Dermis microvascular lymphatic vessel endothelial cell (primary cell): ENCODE measurements at regions not wholly inside any gene's neighbourhood (a gene's known extent, or its start where the extent isn't known, plus 50 kb on each side); places are given as distances from the start of the nearest gene placed in this dataset.
A peak's percentile ranks its signal among the peaks of the same experiment; 100 is the strongest.
"Not testable (repeated sequence)": the region's sequence is repeated elsewhere in the genome, so short reads cannot be mapped to it uniquely, and the experiment has no call there.

Experiments used
- DNase-seq, 2 donors: peaks; one replicate each; pipeline versions ENCODE4 v3.0.0 to v3.0.0-alpha.2; 2010; ENCODE audit warnings: low read depth in 2 of 2

- no peak for DNase-seq
Measured at GRCh38 chr2:204140246-204140645, 203.7 kb downstream of the ICOS start.

GRCh38 chr2:204143216-204144014, 206.9 kb downstream of the ICOS start:
- no peak for DNase-seq

DNA sequence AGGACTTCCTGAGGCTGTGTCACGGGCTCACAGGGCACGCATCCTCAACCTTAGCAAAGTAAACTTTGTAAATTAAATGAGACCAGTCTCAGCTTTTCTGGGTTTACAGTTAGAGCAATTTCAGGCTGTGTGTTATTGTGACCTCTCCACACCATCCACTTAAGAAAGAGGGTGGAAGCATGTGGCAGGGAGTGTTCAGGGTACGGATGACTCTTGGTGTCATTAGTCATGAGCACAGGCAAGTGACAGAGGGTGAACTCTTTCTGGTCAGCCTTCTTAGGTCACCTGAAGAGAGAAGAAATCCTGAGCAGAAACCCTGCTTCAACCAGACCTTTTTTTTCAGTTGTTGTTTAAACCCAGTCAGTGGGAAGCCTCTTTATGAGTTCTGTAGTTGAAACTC, 207.9 kb downstream of the ICOS start:
- DNase-seq = no peak

- peak; percentile 68 to 80 for DNase-seq
Measured at GRCh38 chr2:204145263-204145751, 208.7 kb downstream of the ICOS start.

GRCh38 chr2:204145791-204146190, 209.2 kb downstream of the ICOS start:
- no peak for DNase-seq

- DNase-seq = not testable (repeated sequence)
Measured at GRCh38 chr2:204147040-204147439, 210.5 kb downstream of the ICOS start.

GRCh38 chr2:204150721-204151120, 214.2 kb downstream of the ICOS start:
- no peak for DNase-seq

- no peak for DNase-seq
Measured at GRCh38 chr2:204152616-204153015, 216.1 kb downstream of the ICOS start.

DNA sequence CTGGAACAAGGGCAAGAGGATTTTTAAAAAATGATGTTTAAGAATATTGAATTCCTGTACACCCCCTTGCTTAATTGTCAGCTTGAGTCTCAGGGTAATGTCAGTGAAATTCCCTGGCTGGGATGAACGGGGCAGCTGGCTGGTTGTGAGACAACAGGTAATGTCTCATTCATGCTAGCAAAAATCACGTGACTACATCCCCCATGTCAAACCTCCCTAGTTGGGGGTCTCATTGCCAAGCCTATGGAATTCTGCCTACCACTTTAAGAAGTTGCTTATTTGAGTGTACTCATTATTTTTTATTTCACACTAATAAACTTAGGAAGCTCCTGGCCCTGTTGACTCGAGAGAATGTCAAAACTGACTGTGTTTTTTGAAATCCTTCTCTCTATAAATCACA, 218.3 kb downstream of the ICOS start:
- DNase-seq = no peak

DNA sequence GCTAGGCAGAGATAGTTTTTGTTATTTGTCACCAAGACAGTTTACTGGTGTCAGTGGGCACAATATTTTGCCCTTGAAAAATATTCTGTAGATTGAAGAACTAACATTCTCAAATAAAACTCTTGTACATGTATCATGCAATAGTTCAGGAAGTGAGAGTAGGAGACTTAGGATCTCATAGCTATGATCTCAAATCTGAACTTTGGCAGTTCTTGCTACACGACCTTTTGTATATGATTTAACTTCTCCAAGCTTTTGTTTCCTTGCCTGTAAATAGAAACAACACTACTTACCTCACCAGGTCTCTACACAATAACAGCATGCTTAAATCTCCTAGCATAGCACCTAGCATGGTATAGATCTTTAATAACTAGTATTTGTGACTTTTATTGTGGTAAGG, 219.9 kb downstream of the ICOS start:
- no peak for DNase-seq

GRCh38 chr2:204157684-204158083, 221.1 kb downstream of the ICOS start:
- DNase-seq = no peak

DNA sequence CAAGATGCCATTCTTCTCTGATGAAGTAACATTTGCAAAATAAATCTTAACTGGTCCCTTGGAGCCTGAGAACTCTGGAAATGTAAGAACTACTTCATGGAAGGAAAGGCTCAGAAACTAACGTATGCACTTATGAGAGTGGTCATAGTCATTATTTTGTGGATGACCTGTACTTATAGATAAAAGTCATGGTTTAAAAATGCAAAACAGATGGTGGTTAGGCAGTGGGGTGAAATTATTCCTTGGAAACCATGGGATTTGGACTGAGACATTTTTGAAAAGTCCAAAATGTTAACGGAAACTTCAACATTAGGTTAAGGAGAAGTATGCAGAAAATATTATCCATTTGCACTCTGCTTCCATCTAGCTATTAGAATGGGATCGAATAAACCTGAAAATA, 223.0 kb downstream of the ICOS start:
- DNase-seq = no peak

- no peak for DNase-seq
Measured at GRCh38 chr2:204160989-204161388, 224.4 kb downstream of the ICOS start.

GRCh38 chr2:204161886-204162285, 225.3 kb downstream of the ICOS start:
- DNase-seq = no peak

GRCh38 chr2:204166961-204167360, 230.4 kb downstream of the ICOS start:
- no peak for DNase-seq

DNA sequence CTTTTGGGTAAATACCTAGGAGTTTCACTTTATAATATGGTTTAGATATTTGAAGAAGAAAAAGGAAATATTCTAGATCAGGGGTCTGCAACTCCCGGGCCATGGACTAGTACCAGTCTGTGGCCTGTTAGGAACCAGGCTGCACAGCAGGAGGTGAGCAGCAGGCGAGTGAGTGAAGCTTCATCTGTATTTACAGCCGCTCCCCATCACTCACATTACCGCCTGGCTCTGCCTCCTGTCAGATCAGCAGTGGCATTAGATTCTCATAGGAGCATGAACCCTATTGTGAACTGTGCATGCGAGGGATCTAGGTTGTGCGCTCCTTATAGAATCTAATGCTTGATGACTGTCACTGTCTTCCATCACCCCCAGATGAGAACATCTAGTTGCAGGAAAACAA, 231.1 kb downstream of the ICOS start:
- DNase-seq = not testable (repeated sequence)

GRCh38 chr2:204170411-204170810, 233.8 kb downstream of the ICOS start:
- DNase-seq = no peak

DNA sequence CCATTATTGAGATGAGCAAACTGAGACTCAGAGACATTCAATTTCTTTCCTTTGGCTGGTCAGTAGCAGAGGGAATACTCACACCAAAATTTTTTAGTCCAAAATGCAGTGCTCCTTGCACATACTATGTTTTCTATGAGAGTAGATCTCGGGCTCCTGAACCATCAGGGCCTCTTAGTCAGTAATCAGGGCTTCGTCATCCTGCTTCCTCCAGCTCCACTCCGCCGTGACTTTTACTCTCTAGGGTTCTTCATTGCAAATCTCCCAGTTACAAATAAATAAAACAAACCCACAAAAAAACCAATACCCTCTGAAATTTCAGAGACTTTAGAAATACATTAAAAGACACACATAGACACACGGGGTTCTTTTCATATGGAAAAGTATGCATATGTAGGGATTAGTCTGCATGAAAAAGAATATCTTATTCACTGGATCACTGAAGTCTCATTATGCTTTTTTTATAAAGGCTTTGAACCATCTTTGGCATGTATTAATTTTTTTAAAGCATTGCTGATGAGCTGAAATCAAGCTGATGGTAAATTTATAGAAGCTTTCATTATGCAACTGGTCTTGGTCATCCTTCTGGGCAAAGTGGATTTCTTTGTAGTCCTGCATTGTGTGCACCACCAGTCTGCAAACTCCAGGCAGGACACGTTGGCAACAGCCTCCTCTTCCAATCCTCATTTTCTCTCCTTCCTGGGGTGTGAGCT, 235.0 kb downstream of the ICOS start:
- no peak for DNase-seq

- DNase-seq = no peak
Measured at GRCh38 chr2:204172145-204172600, 235.6 kb downstream of the ICOS start.

DNA sequence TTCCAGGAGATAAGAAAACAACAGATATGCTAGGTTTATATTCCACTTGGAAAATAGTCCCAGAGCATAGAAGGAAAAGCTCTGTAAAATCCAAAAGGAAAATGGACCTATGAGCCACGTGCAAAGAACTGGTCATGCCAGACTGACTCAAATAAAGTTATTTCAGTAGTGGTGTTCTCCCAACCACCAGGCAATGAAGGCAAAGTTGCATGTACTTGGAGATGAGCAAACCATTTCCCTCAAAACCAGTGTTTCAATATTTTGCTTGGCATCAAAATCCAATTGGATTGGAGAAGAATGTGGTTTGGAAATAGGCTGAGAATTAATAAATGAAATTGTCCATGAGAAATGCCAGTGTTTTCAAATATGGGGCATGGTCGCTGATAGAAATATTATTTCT, 237.5 kb downstream of the ICOS start:
- peak in 1 of 2 donors; percentile 47 for DNase-seq

DNA sequence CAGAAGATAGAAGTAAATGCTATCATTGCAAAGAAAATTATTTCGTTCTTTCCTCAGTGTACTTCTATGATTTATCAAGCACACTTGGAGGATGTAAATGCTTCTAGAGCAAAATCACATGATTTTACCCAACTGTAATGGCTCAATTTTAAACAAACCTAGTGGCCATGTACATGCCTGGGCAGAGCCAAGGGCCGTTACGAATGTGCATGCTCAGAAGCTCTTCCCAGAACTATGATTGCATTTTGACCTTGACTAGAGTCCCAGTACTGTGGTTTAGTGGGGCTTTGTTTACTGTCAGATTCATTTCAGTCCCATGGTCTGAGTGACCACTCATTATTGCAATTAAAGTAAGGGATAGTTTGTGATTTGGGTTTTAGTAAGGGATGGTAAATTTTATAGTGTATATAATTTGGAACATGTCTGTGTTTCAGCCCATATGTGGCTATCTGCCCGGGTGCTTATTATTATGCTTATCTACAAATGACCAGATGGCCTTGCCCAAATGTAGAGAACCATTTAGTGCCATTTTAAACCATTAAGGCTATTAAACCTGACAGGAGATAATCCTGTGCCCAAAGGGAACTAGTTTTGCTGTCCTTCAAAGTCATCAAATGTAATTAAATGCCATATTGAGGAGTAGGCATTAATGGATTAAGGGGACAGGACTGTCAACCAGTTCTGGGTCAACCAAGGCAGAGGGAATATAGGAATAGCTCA, 239.1 kb downstream of the ICOS start:
- no peak for DNase-seq

DNA sequence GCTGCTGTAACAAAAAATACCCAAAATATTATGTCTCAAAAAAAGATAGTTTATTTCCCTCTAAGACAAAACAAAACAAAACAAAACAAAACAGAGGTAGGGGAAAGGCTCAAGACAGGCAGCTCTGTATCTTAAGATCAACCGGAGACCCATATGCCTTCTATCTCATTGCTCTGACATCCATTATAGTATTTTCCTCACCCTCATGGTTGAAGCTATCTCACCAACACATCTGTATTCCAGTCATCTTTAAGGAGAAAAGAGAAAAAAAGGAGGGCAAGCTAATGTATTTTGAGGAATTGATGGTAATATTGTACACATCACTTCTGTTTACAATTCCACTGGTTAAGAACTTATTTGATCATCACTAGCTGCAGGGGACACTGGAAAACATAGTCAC, 239.7 kb downstream of the ICOS start:
- no peak for DNase-seq
